Epithelial cell of proximal tubule (primary cell): ENCODE measurements at regions not wholly inside any gene's neighbourhood (a gene's known extent, or its start where the extent isn't known, plus 50 kb on each side); places are given as distances from the start of the nearest gene placed in this dataset.

ENCODE experiments used
- DNase-seq: peaks from one replicate; pipeline ENCODE4 v3.0.0-alpha.2; 2011; ENCODE audit warnings: low read depth
- H3K4me3 ChIP-seq: 2 replicates; pipeline ENCODE4 v1.5.1; 2011; ENCODE audit warnings: low read depth, mild to moderate bottlenecking, low read length
- CTCF ChIP-seq: conservative IDR thresholded peaks from 2 replicates; pipeline ENCODE4 v1.5.1; 2012; ENCODE audit warnings: low read depth, mild to moderate bottlenecking, low read length

GRCh38 chr5:171709930-171710329 lies 75.7 kb upstream of the SMIM23 start:
- TF ChIP-seq CTCF, result no peak
- DNase-seq, result no peak

GRCh38 chr5:171710451-171711024 lies 75.1 kb upstream of the SMIM23 start:
- H3K4me3 ChIP-seq, result no peak overlapping the region
- no peak for TF ChIP-seq CTCF
- DNase-seq, result no peak

More at GRCh38 chr5:171709930-171710329, 75.7 kb upstream of the SMIM23 start:
- no peak overlapping the region for H3K4me3 ChIP-seq

- no peak overlapping the region for H3K4me3 ChIP-seq
- DNase-seq, result no peak
- no peak for TF ChIP-seq CTCF
These were observed 74.0 kb upstream of the SMIM23 start for GRCh38 chr5:171711571-171711970.

GRCh38 chr5:171712616-171713015 lies 73.0 kb upstream of the SMIM23 start:
- no peak overlapping the region for H3K4me3 ChIP-seq
- DNase-seq, result no peak
- TF ChIP-seq CTCF, result no peak

- no peak overlapping the region for H3K4me3 ChIP-seq
- DNase-seq, result no peak
- no peak for TF ChIP-seq CTCF
These were observed 72.5 kb upstream of the SMIM23 start for GRCh38 chr5:171713152-171713551.

- no peak for DNase-seq
- no peak overlapping the region for H3K4me3 ChIP-seq
- TF ChIP-seq CTCF, result no peak
These were observed 71.4 kb upstream of the SMIM23 start for GRCh38 chr5:171714261-171714660.

- DNase-seq, result no peak
- H3K4me3 ChIP-seq, result no peak overlapping the region
- no peak for TF ChIP-seq CTCF
These were observed 70.8 kb upstream of the SMIM23 start for GRCh38 chr5:171714851-171715250.
